Epithelial cell of proximal tubule (primary cell): ENCODE measurements at regions not wholly inside any gene's neighbourhood (a gene's known extent, or its start where the extent isn't known, plus 50 kb on each side); places are given as distances from the start of the nearest gene placed in this dataset.

Experiments
- DNase-seq: peaks from one replicate; pipeline ENCODE4 v3.0.0-alpha.2; 2011; ENCODE audit warnings: low read depth
- H3K4me3 ChIP-seq: 2 replicates; pipeline ENCODE4 v1.5.1; 2011; ENCODE audit warnings: low read depth, mild to moderate bottlenecking, low read length
- CTCF ChIP-seq: conservative IDR thresholded peaks from 2 replicates; pipeline ENCODE4 v1.5.1; 2012; ENCODE audit warnings: low read depth, mild to moderate bottlenecking, low read length

- H3K4me3 ChIP-seq = no peak overlapping the region
- DNase-seq = peak; percentile 86
- peak; percentile 19 for TF ChIP-seq CTCF
Measured at GRCh38 chr15:100703032-100703578, 100.7 kb downstream of the ASB7 start.

DNA sequence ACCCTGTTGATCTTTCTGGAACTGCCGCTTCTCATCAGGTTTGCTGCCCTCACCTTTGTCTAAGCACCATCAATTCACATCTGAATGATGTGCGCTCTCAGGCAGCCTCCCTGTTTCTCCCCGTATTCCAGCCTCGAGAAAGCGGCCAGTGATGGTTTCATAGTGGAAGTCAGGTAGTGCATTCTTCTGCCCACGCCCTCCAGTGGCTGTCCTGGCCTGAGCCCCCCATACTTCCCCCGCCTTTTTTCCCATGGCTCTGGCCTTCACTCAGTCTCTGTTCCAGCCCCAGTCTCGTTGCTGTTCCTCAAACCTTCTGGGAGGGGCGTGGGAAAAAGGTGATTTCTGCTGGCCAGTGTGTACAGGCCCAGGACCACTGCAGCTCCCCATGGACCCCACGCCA is 101.3 kb downstream of the ASB7 start:
- no peak for DNase-seq
- no peak for TF ChIP-seq CTCF
- no peak overlapping the region for H3K4me3 ChIP-seq

GRCh38 chr15:100704281-100705055 is 102.1 kb downstream of the ASB7 start:
- no peak overlapping the region for H3K4me3 ChIP-seq
- TF ChIP-seq CTCF = no peak
- no peak for DNase-seq

GRCh38 chr15:100705065-100705464 is 102.7 kb downstream of the ASB7 start:
- TF ChIP-seq CTCF = no peak
- DNase-seq = no peak
- no peak overlapping the region for H3K4me3 ChIP-seq

DNA sequence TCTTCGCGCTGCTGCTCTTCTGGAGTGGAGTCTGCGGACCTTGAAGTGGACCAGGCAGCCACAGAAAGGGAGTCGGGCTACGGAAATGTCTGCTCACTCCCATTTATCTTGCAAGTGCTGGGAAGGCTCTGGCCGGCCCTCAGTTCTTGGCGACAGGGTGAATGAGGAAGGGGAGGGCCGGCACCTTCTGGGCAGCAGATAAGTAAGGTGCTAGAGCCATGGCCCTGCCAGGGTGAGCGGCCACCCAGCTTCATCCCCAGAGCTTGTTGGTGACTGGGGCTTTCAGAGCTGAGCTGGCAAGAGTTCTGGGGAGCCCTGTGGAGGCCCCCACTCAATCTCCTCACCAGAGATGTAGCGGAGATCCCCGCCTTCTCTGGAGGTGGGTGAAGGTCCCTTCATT is 103.5 kb downstream of the ASB7 start:
- H3K4me3 ChIP-seq = no peak overlapping the region
- no peak for TF ChIP-seq CTCF
- no peak for DNase-seq

DNA sequence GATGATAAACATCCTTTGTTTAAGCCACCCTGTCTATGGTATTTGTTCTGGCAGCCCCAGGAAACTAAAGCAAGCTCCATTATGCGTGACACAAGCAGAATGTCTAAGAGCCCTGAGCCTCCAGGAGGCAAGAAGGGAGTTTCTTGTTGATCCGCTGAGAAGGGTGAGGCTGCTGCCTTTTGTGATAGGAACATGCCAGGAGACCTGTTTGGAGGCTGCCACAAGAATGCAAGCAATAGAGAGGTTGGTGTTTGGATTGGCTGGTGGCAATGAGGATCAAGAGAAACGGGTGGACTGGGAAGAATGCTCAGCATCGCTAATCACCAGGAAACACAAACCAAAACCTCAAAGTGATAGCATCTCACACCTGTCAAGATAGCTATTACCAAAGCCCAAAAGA is 104.8 kb downstream of the ASB7 start:
- DNase-seq = no peak
- no peak for TF ChIP-seq CTCF
- no peak overlapping the region for H3K4me3 ChIP-seq

GRCh38 chr15:100708916-100709315 is 106.5 kb downstream of the ASB7 start:
- no peak overlapping the region for H3K4me3 ChIP-seq
- no peak for DNase-seq
- TF ChIP-seq CTCF = no peak
